ENCODE measurements at regions not wholly inside any gene's neighbourhood (a gene's known extent, or its start where the extent isn't known, plus 50 kb on each side); places are given as distances from the start of the nearest gene placed in this dataset.

GRCh38 chr2:236644067-236644466 lies 74.4 kb downstream of the ACKR3 start (continued):
- no peak for TF ChIP-seq CHD7 (IDR thresholded peaks at IDR 0.05; ENCODE audit: insufficient replicate concordance, low read length)
- no peak for TF ChIP-seq BRCA1 (IDR thresholded peaks at IDR 0.05; ENCODE audit: low read depth, low read length)
- TF ChIP-seq ATF2 (IDR thresholded peaks at IDR 0.05; ENCODE audit: low read length) = no peak
- TF ChIP-seq SP1 (IDR thresholded peaks at IDR 0.05; ENCODE audit: low read depth, low read length) = no peak
- no peak for TF ChIP-seq NANOG (IDR thresholded peaks at IDR 0.05; ENCODE audit: insufficient read depth, low read depth, low read length, poor library complexity, severe bottlenecking)
- no peak for TF ChIP-seq ZNF274 (IDR thresholded peaks at IDR 0.05; ENCODE audit: borderline replicate concordance, extremely low read depth, low read length)
- TF ChIP-seq TBP (IDR thresholded peaks at IDR 0.05; ENCODE audit: low read depth, low read length) = no peak

Measured in H1 (cell line).